DMS 273 treated with DMSO at 0.1 percent for 48 hours (cell line): ENCODE measurements at regions not wholly inside any gene's neighbourhood (a gene's known extent, or its start where the extent isn't known, plus 50 kb on each side); places are given as distances from the start of the nearest gene placed in this dataset.

Experiments
- DNase-seq: peaks from one replicate; lab custom pipeline; 2025; lab: John Stamatoyannopoulos, UW

DNA sequence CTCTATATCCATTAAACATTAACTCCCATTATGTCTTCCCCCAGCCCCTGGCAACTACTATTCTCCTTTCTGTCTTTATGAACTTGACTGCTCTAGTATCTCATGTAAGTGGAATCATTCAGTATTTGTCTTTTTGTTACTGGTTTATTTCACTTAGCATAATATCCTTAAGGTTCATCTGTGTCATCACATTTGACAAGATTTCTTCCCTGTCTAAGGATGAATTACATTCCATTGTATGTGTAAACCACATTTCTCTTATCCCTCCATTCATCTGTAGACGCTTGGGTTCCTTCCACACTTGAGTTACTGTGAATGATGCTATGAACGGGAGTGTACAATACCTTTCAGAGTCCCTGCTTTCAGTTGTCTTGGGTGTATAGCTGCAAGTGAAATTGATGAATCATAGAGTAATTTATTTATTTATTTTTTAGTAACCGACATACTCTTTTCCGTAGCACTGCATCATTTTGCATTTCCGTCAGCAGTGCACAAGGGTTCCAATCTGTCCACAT lies 399.7 kb upstream of the RBFOX1 start:
- no peak for DNase-seq

DNA sequence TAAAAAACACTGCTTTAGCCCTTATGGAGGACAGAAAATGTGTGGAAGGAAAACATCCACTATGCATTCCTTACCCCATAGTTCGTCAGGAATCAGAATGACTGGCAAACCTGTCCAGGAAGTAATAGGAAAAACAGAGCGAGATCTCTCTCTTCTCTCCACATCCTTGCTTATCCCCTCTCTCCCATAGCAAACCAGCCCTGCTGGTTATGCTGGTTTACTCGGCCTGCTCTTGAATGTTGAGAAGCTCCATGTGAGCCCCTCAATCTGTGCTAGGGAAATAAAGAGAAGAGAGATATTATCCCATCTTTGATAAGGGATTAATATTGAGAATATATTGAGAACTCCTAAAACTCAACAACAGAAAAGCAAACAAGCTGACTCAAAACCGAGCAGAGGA lies 402.8 kb upstream of the RBFOX1 start:
- DNase-seq, result no peak

DNA sequence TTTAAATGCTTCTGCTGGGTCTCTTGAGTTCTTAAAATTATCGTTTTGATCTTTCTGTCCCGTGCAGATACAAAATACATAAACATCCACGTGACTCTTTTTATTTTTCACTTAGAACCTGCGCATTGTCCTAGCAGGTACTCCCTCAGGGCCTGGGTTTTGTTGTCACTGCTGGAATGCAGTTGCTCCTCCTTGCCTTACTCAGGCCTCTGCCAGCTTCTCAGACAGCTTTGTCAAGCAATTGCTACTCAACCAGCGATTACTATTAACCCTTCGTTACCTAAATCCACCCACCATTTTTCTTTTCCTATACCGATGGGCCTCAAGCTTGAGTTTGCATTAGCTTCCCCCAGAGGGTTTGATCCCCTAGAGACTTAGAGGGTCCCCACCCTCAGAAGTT lies 405.9 kb upstream of the RBFOX1 start:
- no peak for DNase-seq

DNA sequence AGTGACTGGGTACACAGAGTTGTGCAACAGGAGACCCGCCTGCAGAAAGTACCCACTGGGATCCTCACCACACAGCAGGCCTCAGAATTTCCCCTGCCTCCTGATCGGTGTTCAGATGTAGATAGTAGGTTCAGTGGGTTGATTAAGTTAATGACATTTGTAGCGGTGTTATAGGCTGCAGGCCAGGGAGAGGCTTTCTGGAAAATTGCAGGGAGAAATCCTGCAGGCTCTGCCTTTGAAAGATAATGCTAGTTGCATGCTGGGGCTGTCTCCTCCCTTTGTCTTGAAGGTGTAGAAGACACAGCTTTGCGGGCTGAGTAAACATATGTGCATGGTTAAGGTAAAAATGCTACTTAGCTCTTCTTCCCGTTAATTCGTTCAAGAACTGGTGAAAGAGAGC lies 406.3 kb upstream of the RBFOX1 start:
- DNase-seq, result no peak

DNA sequence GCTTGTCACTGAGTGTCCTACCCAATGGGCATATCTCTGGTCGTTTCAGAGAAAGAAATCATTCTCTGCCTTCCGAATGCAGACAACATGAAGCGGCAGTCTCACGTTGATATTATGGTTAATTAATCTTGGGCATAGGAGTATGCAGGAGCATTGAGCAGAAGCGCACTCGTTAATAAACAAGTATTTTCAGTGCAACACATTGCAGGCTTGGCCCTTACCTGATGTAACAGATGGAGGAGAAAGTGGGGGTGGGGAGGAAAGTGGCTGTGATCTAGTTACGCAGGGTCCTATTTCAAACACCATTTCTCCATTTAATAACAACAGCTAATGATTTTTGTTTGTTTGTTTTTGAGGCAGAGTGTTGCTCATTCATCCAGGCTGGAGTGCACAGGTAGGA lies 414.0 kb upstream of the RBFOX1 start:
- DNase-seq, result no peak

DNA sequence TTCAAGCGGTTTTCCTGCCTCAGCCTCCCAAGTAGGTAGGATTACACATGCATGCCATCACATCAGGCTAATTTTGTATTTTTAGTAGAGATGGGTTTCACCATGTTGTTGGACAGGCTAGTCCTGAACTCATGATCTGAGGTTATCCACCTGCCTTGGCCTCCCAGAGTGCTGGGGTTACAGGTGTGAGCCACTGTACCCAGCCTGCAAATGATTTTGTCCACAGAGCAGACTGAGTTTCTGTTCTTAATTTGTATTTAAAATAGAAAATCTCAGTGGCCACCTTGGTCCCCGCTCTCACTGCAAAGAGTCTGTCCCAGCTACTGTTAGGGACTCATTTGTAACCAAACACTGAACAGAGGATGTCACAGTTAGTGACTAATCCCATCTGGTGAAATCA lies 415.7 kb upstream of the RBFOX1 start:
- no peak for DNase-seq

DNA sequence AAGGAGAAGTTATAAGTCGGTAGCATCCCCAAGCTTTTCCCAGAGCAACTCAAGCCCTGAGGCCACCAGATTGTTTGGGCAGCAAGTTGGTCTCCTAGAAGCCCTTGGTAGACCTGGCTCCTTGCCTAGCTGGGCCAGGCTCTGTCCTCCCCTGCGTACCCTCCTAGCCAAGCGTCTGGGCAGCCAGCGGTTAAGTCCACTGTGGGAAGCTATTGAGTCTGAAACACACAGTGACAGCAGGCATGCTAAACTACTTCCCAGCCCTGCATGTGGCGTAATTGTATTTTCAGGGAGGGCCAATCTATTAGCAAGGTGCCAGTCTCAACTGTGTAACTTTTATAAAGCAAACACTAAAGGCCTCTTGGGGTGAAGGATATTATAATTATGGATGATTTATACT lies 419.1 kb upstream of the RBFOX1 start:
- no peak for DNase-seq

DNA sequence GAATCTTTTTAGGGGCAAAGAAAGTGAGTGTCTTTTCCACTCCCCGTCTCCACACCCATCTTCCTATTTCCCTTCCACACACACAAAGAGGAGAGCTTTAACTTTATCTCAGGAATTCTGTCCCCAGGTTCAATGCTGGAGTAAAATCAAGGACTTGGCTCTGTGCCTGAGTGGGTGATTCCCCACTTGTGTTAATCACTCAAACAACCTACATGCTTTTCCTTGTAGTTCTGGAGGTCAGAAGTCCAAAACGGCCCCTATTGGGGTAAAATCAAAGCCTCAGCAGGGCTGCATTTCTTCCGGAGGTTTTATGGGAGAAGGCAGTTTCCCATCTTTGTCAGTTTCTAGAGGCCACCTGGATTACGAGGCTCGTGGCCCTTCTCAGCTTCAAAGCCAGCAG lies 422.3 kb upstream of the RBFOX1 start:
- no peak for DNase-seq

DNA sequence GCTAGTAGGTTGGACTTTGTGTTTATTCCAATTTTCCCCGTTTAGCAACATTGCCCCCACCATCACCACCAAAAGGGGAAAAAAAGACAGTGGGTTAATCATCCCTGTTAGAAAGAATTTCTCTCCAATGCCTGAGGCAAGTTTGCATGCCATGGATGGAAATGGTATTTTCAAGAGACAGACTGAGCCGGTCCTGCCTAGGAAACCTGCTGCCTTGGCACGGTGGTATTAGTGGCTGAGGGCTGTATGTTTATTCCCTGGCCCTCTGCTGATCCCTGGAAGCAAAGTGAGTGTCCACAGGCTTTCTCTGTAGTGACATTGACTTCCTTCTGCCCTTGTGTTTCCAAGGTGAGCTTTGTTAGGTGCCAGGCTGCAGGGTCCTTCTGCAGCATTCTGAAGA lies 427.0 kb upstream of the RBFOX1 start:
- no peak for DNase-seq

DNA sequence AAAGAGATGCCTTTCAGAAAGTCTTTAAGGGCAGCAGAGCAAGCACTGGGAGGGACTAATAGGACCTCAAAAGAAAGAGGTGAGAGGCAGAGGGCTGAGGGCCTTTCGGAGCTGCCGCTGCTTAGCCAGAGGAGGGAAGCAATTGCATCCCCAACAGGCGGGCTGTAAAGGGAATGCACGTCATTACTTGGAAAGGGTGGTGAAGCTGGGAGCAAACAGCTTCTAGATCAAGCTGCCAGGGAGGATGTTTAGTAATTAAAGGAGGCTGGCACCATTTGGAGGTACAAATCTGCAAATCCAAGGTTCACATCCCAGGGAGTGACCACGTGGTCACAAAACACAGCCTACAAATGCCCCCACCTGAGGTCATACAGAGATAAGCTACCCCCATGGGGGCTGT lies 429.0 kb upstream of the RBFOX1 start:
- DNase-seq, result no peak

DNA sequence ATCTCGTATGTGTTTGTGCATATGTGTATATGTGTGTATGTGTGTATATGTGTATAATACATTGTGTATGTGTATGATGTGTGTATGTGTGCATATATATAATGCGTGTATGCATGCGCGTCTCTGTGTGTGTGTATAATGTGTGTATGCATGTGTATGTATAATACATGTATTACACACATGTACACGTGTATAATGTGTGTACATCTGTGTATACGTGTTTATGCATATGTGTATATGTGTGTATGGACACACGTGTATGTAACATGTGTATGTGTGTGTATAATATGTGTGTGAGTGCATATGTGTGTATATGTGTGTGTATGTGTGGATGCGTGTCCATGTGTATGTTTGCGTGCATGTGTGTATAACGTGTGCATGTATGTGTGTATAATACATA lies 433.7 kb upstream of the RBFOX1 start:
- no peak for DNase-seq

DNA sequence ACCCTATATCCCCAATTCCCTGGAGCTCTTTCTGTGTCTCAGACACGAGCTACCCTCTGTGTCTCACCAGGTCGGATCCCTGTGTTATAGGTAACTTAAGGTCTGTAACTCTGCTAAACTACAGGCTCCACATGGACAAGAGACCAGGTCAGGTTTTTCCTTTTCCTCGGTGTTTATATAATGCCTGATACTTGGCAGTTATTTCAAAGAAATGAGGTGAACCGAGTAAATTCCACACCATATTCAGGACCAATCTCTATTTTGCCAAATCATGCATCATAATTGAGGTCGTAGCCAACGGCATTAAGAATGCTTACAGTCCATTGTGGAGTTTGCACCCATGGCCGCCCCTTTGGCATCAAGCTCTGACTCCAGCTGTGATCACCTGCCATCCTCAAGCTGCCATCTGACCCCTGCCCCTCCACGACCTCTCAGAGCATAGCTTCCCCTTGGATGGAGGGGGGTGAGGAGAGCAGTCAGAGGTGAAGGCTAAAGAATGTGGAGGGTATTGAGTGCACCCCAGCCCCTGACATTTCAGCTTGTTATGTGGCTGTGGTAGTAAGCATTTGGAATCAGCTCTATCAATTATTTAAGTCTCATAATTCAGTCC lies 434.7 kb upstream of the RBFOX1 start:
- no peak for DNase-seq

DNA sequence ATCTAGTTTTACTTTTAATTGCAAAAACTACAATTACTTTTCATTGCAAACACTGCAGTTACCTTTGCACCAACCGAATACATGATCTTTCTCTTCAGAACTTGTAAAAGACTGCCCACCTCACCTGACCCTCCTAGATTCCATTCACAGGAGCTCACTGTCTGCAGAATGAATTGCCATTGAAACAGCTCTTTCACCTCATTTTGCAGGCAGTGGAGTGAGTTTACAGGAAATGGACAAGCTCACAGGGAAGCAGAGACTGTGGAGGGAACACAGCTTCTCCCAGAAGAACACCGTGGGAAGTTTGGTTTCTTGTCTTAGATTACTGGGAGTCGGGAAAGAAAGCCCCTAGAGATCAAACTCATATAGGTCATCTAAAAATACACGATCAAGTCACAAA lies 439.7 kb upstream of the RBFOX1 start:
- DNase-seq, result no peak

DNA sequence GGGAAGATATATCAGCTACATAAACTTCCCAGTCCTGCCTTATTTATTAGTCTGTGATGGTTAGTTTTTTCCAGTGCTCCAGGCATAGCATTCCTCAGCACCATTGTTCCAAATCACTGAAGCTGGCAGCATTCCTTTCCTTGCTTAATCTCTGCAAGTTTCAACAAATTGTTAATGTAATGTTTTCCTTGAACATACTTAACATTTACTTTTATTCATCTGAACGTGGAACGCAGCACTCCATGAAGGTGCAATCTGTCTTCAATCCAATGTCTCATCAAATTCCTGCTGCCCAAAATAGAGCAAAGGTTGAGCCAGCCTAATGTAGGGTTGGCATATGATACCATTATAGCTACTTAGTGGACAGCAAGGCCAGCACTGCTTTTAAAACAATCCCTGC lies 441.1 kb upstream of the RBFOX1 start:
- DNase-seq, result no peak

DNA sequence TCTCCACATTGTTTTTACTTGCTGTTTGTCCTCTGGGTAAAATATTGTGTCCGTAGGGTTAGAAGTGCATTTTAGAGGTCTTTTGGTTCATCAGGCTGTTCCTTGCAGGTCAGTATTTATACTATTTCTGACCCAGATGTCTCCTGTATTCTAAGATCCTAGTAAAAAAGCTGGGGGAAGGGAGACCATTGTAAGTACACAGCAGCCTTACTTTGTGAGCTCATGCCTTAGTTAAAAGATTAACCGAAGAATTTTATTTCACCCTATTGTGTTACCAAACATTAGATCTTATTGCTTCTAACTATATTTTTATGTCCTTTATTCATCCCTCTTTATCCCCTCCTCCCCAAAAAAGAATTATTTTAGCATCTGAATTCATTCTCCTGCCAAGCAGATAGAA lies 444.1 kb upstream of the RBFOX1 start:
- DNase-seq, result no peak

DNA sequence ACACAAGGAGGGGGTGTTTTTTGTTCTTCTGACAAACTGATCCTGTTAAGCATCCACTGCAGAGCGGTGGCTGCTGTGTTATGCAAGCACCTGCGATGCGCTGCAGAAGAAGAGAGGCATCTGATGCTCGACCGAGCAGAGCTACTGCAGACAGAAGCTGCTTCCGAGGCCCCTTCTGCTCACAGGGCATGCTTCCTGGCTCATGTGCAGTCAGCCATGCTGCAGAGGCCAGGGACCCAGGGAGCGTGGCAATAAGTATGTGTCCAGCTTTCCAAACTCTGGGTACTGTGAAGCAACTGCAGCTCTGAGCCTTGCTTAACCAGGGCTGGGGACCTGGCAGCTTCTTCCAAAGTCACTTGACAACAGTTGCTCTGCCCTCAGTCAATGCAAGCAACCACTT lies 448.6 kb upstream of the RBFOX1 start:
- DNase-seq, result no peak

DNA sequence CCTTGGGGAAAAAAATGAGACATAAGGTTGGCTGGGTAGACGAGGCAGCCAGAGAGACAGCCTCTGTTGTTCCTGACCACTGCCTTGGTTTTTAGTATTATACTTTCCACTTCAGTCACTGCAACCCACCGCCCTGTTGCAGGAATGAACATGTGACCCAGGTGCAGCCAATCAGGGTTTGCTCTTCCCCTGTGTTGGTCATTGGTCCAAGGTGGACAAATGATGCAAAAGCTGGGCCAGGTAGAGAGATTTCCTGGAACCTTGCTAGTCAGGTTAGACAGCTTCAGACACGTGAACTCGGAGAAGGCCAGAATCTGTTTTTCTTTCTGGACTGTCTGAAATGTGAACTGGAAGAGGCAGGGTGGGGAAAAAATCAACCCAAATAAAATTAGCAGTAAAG lies 452.4 kb upstream of the RBFOX1 start:
- no peak for DNase-seq

DNA sequence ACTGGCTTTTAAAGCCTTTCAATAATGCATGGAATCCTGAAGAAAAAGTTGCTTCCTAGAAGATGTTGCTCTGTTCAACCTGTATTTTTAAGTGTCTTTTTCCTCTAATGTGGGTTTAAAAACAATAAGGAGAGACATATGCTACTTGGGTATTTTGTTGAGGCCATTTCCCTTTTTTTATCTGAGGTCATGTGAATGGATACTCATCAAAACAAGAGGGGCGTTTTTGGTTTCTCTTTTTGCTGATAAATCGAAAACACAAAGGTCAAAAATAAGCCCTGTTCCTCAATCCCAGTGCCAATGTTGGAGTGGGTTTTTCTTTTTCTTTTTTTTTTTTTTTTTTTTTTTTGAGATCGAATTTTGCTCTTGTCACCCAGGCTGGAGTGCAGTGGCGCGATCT lies 468.0 kb upstream of the RBFOX1 start:
- no peak for DNase-seq

DNA sequence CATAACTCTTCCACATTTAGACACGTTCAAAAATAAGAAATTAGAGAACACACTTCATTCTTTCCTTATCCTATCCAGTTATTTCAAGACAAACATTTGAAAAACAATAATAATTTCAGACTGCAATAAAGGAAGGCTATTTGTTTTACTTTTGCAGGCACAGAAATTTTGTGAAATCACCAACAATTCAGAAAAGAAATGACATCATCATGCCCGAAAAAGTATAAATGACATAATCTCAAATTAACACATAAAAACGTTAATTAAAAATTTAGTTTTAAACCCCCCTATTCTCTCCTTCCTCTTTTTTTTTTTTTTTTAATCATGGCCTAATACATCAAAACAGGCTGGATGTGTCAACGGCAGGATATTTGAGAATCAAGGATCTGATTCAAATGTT lies 468.4 kb upstream of the RBFOX1 start:
- DNase-seq, result no peak

DNA sequence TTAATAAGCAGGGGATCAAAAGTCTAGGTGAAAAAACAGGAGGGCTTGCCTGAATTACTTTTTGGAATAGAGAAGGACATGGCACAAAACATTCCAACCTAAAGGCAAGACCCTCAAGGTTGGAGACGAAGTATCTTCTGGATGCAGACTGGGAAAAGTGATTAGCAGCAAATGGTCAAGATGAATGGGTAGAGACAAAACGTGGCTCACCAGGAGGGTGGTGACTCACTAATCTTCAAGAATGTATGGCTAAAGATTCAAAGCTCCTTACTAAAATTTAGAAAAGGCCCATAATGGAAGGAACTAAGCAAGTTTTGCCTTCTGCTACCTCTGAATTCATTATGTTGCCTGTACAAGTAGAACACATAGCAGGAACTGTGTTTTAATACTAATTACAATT lies 469.5 kb upstream of the RBFOX1 start:
- DNase-seq, result no peak

DNA sequence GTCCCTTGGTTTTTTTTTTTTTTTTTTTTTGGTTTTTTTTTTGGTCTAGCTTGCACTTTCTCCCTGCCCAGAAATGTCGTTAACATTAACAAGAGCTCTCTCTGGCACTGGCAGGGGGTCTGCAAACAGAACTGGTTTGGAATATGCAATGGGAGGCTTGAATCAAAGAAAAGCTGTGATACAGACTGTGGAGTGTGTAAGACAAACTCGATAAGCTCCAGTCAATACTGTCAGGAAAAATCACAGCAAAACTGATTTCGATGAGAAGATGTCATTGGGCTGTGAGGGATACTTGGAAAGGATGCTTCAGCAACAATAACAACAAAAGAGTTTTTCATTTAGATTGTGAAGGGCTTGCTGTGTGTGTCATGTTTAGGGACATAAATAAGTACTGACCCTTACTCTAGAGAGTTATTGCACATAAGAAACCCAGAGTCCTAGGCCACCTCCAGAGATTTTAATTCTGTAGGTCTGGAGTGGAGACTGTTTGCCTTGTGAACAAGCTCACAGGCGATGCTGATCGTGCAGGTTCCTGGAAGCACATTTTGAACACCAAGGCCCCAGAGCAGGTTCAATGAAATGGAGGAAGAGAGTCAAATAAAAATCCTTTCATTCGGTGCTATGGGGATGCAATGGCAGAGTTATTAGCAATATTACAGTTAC lies 470.7 kb upstream of the RBFOX1 start:
- no peak for DNase-seq

DNA sequence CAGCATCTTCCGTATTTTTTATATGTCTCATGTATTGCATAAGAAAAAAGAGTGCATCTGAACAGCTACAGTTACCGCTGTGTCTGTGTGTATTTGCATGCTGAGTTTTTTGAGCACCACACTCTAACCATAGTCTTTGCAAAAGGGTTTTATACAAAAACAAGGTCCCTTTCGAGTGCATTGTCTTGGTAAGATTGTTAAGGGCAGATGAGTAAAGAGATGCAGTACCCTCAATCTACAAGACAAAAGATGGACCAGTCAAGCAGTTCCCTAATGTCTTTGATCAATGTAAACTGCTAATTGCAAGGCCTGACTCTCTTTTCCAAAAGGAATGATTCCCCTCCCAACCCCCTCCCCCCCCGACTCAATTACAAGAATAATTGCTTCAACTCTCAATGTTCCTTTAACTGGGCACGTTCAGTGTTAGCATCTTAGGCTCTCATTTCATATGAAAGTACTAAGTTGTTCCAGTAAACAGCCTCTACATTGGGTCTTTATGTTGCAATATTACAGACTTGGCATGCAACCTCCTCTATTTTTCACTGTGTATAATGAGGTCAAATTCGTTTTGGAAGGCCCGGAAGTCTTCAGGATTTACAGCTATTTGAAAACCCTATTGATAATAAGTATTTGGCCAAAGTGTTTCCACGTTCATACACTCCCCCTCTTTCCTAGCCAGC lies 471.4 kb upstream of the RBFOX1 start:
- DNase-seq, result no peak

DNA sequence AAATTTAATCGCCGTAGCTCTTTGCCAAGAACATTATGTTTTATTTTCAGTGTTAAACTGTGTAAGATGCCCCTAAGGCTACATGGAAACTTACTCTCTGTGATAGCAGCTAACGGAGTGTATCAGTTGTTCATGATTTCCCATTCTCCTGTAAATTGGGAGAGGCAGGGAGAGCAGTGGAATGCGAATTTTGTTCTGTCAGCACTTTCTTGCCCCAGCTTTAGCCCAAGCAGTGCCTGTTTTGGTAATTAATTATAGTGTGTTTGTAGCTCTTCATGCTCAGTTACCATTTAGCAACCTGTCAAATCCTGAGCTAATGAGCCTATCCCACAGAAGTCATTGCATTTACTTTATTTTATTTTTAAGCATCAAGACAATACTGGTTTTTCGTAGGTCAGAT lies 475.1 kb upstream of the RBFOX1 start:
- DNase-seq, result no peak

DNA sequence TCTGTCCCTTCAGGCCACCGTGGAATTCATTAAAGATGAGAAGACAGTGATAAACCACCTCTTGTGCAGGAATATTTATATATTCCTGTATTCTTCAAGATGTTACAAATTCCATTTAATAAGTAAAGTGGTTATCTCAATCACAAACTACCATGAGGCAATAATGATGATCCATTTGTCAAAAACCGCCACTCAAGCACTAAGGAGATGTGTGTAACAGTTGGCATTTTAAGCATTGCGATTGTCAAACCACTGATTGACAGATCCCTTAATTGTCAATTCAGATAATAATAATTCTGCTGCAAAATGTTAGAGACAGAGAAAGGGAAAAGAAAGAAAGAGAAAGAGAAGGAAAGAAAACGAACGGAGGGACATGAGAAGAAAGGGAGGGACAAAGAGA lies 476.1 kb upstream of the RBFOX1 start:
- no peak for DNase-seq
